HEK293T (cell line): ENCODE measurements at regions not wholly inside any gene's neighbourhood (a gene's known extent, or its start where the extent isn't known, plus 50 kb on each side); places are given as distances from the start of the nearest gene placed in this dataset.

ENCODE experiments used
- CTCF ChIA-PET: fragments of 350-600 bp; formaldehyde crosslinking; extraction: SDS; loops from one replicate; lab custom pipeline; 2021; ENCODE audit warnings: antibody characterized with exemption, inconsistent platforms; lab: Yijun Ruan, JAX
- POLR2A ChIA-PET: fragments of 350-600 bp; formaldehyde crosslinking; extraction: SDS; loops from one replicate; lab custom pipeline; 2020; ENCODE audit warnings: antibody characterized with exemption, inconsistent platforms; lab: Yijun Ruan, JAX
- DNase-seq: peaks from one replicate; pipeline ENCODE4 v3.0.0; 2012; ENCODE audit warnings: mixed read lengths; ENCODE audit errors: extremely low spot score
- ARNT ChIP-seq: fragments of 450-650 bp; IDR thresholded peaks from 2 replicates; pipeline ENCODE4 v1.6.1; 2017; ENCODE audit warnings: mild to moderate bottlenecking
- BHLHE40 ChIP-seq: fragments of 450-650 bp; IDR thresholded peaks from 2 replicates; pipeline ENCODE4 v1.6.1; 2016; ENCODE audit warnings: mild to moderate bottlenecking, moderate library complexity, borderline replicate concordance
- CTBP1 ChIP-seq: fragments of 450-650 bp; IDR thresholded peaks from 2 replicates; pipeline ENCODE4 v1.6.1; 2016; ENCODE audit warnings: borderline replicate concordance
- ELF4 ChIP-seq: fragments of 450-650 bp; IDR thresholded peaks from 2 replicates; pipeline ENCODE4 v1.6.1; 2017; ENCODE audit warnings: antibody characterized with exemption
- FOXA1 ChIP-seq: fragments of 450-650 bp; IDR thresholded peaks from 2 replicates; pipeline ENCODE4 v1.6.1; 2016; ENCODE audit warnings: mild to moderate bottlenecking
- FOXK2 ChIP-seq: fragments of 450-650 bp; IDR thresholded peaks from 2 replicates; pipeline ENCODE4 v1.6.1; 2016; ENCODE audit warnings: mild to moderate bottlenecking
- FOXM1 ChIP-seq: fragments of 450-650 bp; IDR thresholded peaks from 2 replicates; pipeline ENCODE4 v1.6.1; 2017; ENCODE audit warnings: mild to moderate bottlenecking, borderline replicate concordance
- HDGF ChIP-seq: fragments of 450-650 bp; IDR thresholded peaks from 2 replicates; pipeline ENCODE4 v1.6.1; 2017; ENCODE audit warnings: antibody characterized with exemption, borderline replicate concordance
- L3MBTL2 ChIP-seq: fragments of 450-650 bp; conservative IDR thresholded peaks from 2 replicates; pipeline ENCODE4 v1.6.1; 2016; ENCODE audit warnings: mild to moderate bottlenecking
- LEF1 ChIP-seq: fragments of 450-650 bp; IDR thresholded peaks from 2 replicates; pipeline ENCODE4 v1.6.1; 2017; ENCODE audit warnings: mild to moderate bottlenecking, borderline replicate concordance
- NFRKB ChIP-seq: fragments of 450-650 bp; IDR thresholded peaks from 2 replicates; pipeline ENCODE4 v1.6.1; 2016; ENCODE audit warnings: mild to moderate bottlenecking, moderate library complexity
- PKNOX1 ChIP-seq: fragments of 450-650 bp; IDR thresholded peaks from 2 replicates; pipeline ENCODE4 v1.6.1; 2016
- SP1 ChIP-seq: fragments of 450-650 bp; IDR thresholded peaks from 2 replicates; pipeline ENCODE4 v1.6.1; 2017
- SUZ12 ChIP-seq: fragments of 450-650 bp; IDR thresholded peaks from 2 replicates; pipeline ENCODE4 v1.6.1; 2016; ENCODE audit warnings: mild to moderate bottlenecking
- TARDBP ChIP-seq: fragments of 450-650 bp; IDR thresholded peaks from 2 replicates; pipeline ENCODE4 v1.6.1; 2016
- ZNF384 ChIP-seq: fragments of 450-650 bp; IDR thresholded peaks from 2 replicates; pipeline ENCODE4 v1.6.1; 2016

GRCh38 chr17:6314311-6314710 is 120.6 kb downstream of the AIPL1 start:
- TF ChIP-seq BHLHE40 = no peak
- TF ChIP-seq FOXK2 = no peak
- POLR2A ChIA-PET = no interaction called here
- DNase-seq = no peak
- CTCF ChIA-PET = no interaction called here

- ChIA-PET CTCF (no interaction called here), POLR2A (no interaction called here)
- no peak for DNase-seq
- TF ChIP-seq FOXA1 = no peak
Measured at GRCh38 chr17:6313835-6314234, 121.1 kb downstream of the AIPL1 start.

GRCh38 chr17:6306820-6307219 is 128.1 kb downstream of the AIPL1 start:
- POLR2A ChIA-PET = no interaction called here
- no peak for DNase-seq
- no peak for TF ChIP-seq LEF1
- TF ChIP-seq FOXM1 = no peak
- no peak for TF ChIP-seq ARNT
- TF ChIP-seq HDGF = no peak
- no peak for TF ChIP-seq TARDBP
- no peak for TF ChIP-seq NFRKB
- TF ChIP-seq PKNOX1 = no peak
- no peak for TF ChIP-seq ELF4
- TF ChIP-seq ZNF384 = no peak
- no peak for TF ChIP-seq FOXA1
- TF ChIP-seq SP1 = no peak
- TF ChIP-seq L3MBTL2 = no peak
- TF ChIP-seq CTBP1 = no peak
- no peak for TF ChIP-seq FOXK2
- no peak for TF ChIP-seq SUZ12
- CTCF ChIA-PET = no interaction called here

GRCh38 chr17:6305613-6306360 is 129.1 kb downstream of the AIPL1 start:
- DNase-seq = no peak
- ChIA-PET CTCF (no interaction called here), POLR2A (no interaction called here)
- TF ChIP-seq L3MBTL2 = no peak
- TF ChIP-seq FOXA1 = no peak
- TF ChIP-seq TARDBP = no peak
- no peak for TF ChIP-seq BHLHE40
- no peak for TF ChIP-seq FOXK2
- TF ChIP-seq ARNT = no peak
- TF ChIP-seq ELF4 = no peak
- no peak for TF ChIP-seq LEF1
- no peak for TF ChIP-seq PKNOX1
- TF ChIP-seq SP1 = no peak
- no peak for TF ChIP-seq HDGF
- no peak for TF ChIP-seq ZNF384
- no peak for TF ChIP-seq SUZ12
- no peak for TF ChIP-seq CTBP1
- TF ChIP-seq FOXM1 = no peak
- no peak for TF ChIP-seq NFRKB

- POLR2A ChIA-PET = no interaction called here
- TF ChIP-seq PKNOX1 (no peak), L3MBTL2 (no peak), ARNT (no peak), NFRKB (no peak), HDGF (no peak), ZNF384 (no peak), ELF4 (no peak), LEF1 (no peak), FOXA1 (no peak), SP1 (no peak), FOXK2 (no peak), SUZ12 (no peak), CTBP1 (no peak), BHLHE40 (no peak), FOXM1 (no peak)
- CTCF ChIA-PET = no interaction called here
- DNase-seq = no peak
Measured at GRCh38 chr17:6304894-6305612, 129.9 kb downstream of the AIPL1 start.

GRCh38 chr17:6303664-6304063 is 131.3 kb downstream of the AIPL1 start:
- peak; percentile 55 for DNase-seq
- POLR2A ChIA-PET = no interaction called here
- no peak for TF ChIP-seq FOXA1
- TF ChIP-seq PKNOX1 = no peak
- no peak for TF ChIP-seq ZNF384
- TF ChIP-seq CTBP1 = no peak
- no peak for TF ChIP-seq ELF4
- TF ChIP-seq LEF1 = no peak
- no peak for TF ChIP-seq HDGF
- no peak for TF ChIP-seq FOXM1
- no peak for TF ChIP-seq FOXK2
- TF ChIP-seq SP1 = no peak
- no peak for TF ChIP-seq TARDBP
- TF ChIP-seq NFRKB = no peak
- TF ChIP-seq SUZ12 = no peak
- no peak for TF ChIP-seq ARNT
- TF ChIP-seq L3MBTL2 = no peak
- TF ChIP-seq BHLHE40 = no peak
- CTCF ChIA-PET = no interaction called here
